ENCODE measurements at regions not wholly inside any gene's neighbourhood (a gene's known extent, or its start where the extent isn't known, plus 50 kb on each side); places are given as distances from the start of the nearest gene placed in this dataset.
"Not testable (repeated sequence)": the region's sequence is repeated elsewhere in the genome, so short reads cannot be mapped to it uniquely, and the experiment has no call there.

DNA sequence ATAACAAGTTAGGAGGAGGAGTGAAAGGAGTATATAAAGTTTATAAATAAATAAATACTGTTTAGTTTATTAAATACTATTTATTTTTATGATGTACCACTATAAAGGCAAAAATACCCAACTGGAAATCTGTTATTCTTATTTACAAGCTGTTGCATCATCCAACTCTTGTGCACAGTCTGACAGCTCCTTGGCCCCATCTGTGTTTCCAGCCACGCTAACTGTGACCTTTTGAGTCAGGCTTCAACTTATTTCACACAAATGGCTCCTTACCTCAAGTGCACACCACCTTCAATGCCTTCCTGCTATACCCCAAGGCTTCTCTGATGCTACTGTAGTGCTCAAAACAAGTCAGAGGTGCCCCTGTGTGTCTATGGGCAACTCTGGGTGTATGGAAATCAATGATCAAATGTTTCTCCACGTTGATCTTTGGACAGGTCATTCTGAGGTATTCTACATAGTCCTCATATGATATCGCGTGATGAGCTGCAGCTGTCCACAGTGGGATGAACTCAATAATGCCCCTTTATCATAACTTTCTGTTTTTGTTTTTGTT, 303.2 kb upstream of the GRAMD2B start:
- Histone ChIP-seq H3K27me3 (ENCODE audit: control insufficient read depth, insufficient read depth, low read length) (no peaks in the 10 kb centered on the region), H3K27ac (ENCODE audit: low read length) (no peak overlapping the region), H3K36me3 (ENCODE audit: control insufficient read depth, insufficient read depth, low read length) (no peaks in the 10 kb centered on the region), H3K9me3 (replicated peaks; ENCODE audit: control insufficient read depth, low read depth, low read length) (no peaks in the 10 kb centered on the region), H3K4me3 (ENCODE audit: low read length) (no peak overlapping the region), H3K4me1 (ENCODE audit: control insufficient read depth, insufficient read depth, low read length) (no peaks in the 10 kb centered on the region)
- no peak for DNase-seq
- WGBS (ENCODE audit: insufficient coverage), result 95% methylated on average over 2 of the region's 4 CpGs

DNA sequence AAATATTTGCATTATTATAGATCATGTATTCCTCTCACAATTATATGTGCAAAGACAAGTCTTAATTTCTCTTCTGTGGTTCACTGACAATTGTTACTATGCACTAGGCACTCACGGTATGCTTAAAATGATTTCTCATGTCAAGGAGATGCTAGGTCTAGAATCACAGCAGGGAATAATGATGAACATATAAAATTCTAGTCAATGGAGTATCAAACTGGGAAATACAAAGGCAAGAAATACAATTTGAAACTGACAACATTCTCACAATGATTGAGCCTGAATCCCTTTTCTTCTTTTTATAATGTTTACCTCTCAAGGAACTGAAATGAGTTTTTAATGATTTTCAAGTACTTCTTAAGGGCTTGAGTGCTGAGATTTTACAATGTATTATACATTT, 302.3 kb upstream of the GRAMD2B start:
- no peaks in the 10 kb centered on the region for H3K27me3 ChIP-seq (ENCODE audit: control insufficient read depth, insufficient read depth, low read length)
- no peak overlapping the region for H3K4me3 ChIP-seq (ENCODE audit: low read length)
- H3K9me3 ChIP-seq (replicated peaks; ENCODE audit: control insufficient read depth, low read depth, low read length), result no peaks in the 10 kb centered on the region
- H3K4me1 ChIP-seq (ENCODE audit: control insufficient read depth, insufficient read depth, low read length), result no peaks in the 10 kb centered on the region
- no CpG with 5 or more reads among the region's 1 CpG for WGBS (ENCODE audit: insufficient coverage)
- no peaks in the 10 kb centered on the region for H3K36me3 ChIP-seq (ENCODE audit: control insufficient read depth, insufficient read depth, low read length)
- DNase-seq, result no peak
- H3K27ac ChIP-seq (ENCODE audit: low read length), result no peak overlapping the region

DNA sequence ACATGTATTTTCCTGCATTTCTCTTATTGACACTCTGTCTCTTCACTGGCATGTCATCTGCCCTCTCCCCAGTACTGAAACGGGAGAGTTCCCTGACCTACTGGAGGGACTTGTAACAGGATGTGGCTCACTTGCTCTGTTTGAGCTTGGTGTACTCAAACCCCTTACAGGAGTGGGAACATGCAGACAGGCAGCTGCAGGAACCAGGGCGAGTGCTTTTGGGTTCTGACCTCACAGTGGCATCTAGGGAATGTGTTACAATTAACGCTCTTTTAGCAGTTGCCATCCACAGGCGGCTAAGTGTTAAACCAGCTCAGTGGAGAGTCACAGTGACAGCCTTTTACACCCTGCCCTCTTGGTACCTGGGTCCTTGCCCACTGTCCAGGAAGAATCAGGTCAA, 300.3 kb upstream of the GRAMD2B start:
- Histone ChIP-seq H3K36me3 (ENCODE audit: control insufficient read depth, insufficient read depth, low read length) (no peaks in the 10 kb centered on the region), H3K4me3 (ENCODE audit: low read length) (no peak overlapping the region), H3K27ac (ENCODE audit: low read length) (no peak overlapping the region), H3K27me3 (ENCODE audit: control insufficient read depth, insufficient read depth, low read length) (no peaks in the 10 kb centered on the region), H3K9me3 (replicated peaks; ENCODE audit: control insufficient read depth, low read depth, low read length) (no peaks in the 10 kb centered on the region), H3K4me1 (ENCODE audit: control insufficient read depth, insufficient read depth, low read length) (no peaks in the 10 kb centered on the region)
- 86% methylated on average over 3 of the region's 4 CpGs for WGBS (ENCODE audit: insufficient coverage)
- DNase-seq, result peak; percentile 18

DNA sequence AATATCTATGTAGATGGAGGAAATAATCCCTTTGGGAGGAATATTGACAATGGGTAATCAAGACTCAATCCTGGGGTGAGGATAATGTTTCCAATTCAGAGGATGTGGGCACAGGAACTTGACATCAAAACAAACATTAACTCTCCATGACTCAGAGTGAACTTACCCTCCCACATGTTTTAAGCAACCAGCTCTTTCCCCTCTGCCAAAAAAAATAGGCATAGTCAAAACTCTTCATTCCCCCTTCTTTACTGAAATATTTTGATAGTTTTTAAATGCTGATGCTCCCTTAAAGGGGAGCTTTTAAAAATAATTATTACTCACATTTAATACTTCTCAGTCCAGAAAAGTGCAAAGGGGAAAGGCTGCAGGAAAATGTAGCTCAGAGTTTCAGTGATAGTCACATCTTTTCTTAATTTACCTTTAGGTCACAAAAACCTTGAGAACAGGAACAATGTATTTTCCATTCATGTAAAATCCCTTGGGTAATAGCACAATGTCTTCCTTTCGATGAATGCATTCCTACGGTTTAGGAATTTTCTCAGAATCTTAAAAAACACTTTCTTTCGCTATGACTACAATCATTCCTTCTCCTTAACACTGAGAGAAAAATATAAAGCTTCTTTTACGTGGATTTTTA, 298.4 kb upstream of the GRAMD2B start:
- H3K27ac ChIP-seq (ENCODE audit: low read length), result no peak overlapping the region
- no peaks in the 10 kb centered on the region for H3K27me3 ChIP-seq (ENCODE audit: control insufficient read depth, insufficient read depth, low read length)
- H3K4me3 ChIP-seq (ENCODE audit: low read length), result no peak overlapping the region
- whole genome bisulfite sequencing (ENCODE audit: insufficient coverage), result no CpG with 5 or more reads among the region's 4 CpGs
- no peaks in the 10 kb centered on the region for H3K36me3 ChIP-seq (ENCODE audit: control insufficient read depth, insufficient read depth, low read length)
- DNase-seq, result peak; percentile 30
- H3K4me1 ChIP-seq (ENCODE audit: control insufficient read depth, insufficient read depth, low read length), result no peaks in the 10 kb centered on the region
- H3K9me3 ChIP-seq (replicated peaks; ENCODE audit: control insufficient read depth, low read depth, low read length), result no peaks in the 10 kb centered on the region

GRCh38 chr5:126125407-126125806, 297.8 kb upstream of the GRAMD2B start:
- no peaks in the 10 kb centered on the region for H3K4me1 ChIP-seq (ENCODE audit: control insufficient read depth, insufficient read depth, low read length)
- H3K36me3 ChIP-seq (ENCODE audit: control insufficient read depth, insufficient read depth, low read length), result no peaks in the 10 kb centered on the region
- no peak for DNase-seq
- no peaks in the 10 kb centered on the region for H3K9me3 ChIP-seq (replicated peaks; ENCODE audit: control insufficient read depth, low read depth, low read length)
- H3K27ac ChIP-seq (ENCODE audit: low read length), result no peak overlapping the region
- no peak overlapping the region for H3K4me3 ChIP-seq (ENCODE audit: low read length)
- WGBS (ENCODE audit: insufficient coverage), result no CpG with 5 or more reads among the region's 2 CpGs
- H3K27me3 ChIP-seq (ENCODE audit: control insufficient read depth, insufficient read depth, low read length), result no peaks in the 10 kb centered on the region

DNA sequence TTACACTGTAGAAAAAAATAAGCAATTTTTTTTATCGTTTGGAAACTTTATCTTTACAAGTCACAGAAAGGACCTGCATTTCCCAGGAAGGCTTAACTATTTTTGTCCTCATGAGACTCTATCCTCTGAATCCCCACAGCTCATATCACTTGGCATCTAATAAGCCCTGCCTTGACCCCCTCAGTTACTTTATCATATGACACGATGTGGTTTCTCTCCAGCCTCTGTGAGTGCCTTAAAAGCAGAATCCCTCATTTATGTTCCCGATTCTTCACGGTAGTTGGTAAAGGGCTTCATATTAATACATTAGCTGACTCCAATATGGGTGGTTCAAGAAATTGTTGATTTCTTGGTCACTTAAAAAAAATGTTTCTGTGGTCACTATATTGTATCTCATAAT, 296.6 kb upstream of the GRAMD2B start:
- Histone ChIP-seq H3K36me3 (ENCODE audit: control insufficient read depth, insufficient read depth, low read length) (no peaks in the 10 kb centered on the region), H3K9me3 (replicated peaks; ENCODE audit: control insufficient read depth, low read depth, low read length) (no peaks in the 10 kb centered on the region), H3K4me1 (ENCODE audit: control insufficient read depth, insufficient read depth, low read length) (no peaks in the 10 kb centered on the region), H3K27ac (ENCODE audit: low read length) (no peak overlapping the region), H3K27me3 (ENCODE audit: control insufficient read depth, insufficient read depth, low read length) (no peaks in the 10 kb centered on the region), H3K4me3 (ENCODE audit: low read length) (no peak overlapping the region)
- 60% methylated on average over 1 of the region's 4 CpGs for WGBS (ENCODE audit: insufficient coverage)
- no peak for DNase-seq

DNA sequence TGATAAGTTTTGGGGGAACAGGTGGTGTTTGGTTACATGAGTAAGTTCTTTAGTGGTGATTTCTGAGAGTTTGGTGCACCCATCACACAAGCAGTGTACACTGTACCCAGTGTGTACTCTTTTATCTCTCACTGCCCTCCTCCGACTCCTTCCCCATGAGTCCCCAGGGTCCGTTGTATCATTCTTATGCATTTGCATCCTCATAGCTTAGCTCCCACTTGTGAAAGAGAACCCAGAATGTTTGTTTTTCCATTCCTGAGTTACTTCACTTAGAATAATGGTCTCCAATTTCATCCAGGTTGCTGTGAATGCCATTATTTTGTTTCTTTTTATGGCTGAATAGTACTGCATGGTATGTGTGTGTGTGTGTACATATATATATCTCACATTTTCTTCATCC, 295.8 kb upstream of the GRAMD2B start:
- WGBS (ENCODE audit: insufficient coverage), result 80% methylated on average over 2 of the region's 2 CpGs
- H3K9me3 ChIP-seq (replicated peaks; ENCODE audit: control insufficient read depth, low read depth, low read length); H3K27me3 ChIP-seq (ENCODE audit: control insufficient read depth, insufficient read depth, low read length); DNase-seq; H3K36me3 ChIP-seq (ENCODE audit: control insufficient read depth, insufficient read depth, low read length); H3K4me3 ChIP-seq (ENCODE audit: low read length); H3K4me1 ChIP-seq (ENCODE audit: control insufficient read depth, insufficient read depth, low read length); H3K27ac ChIP-seq (ENCODE audit: low read length): not testable (repeated sequence)

GRCh38 chr5:126129431-126129830, 293.8 kb upstream of the GRAMD2B start:
- Histone ChIP-seq H3K27ac (ENCODE audit: low read length) (no peak overlapping the region), H3K4me3 (ENCODE audit: low read length) (no peak overlapping the region), H3K27me3 (ENCODE audit: control insufficient read depth, insufficient read depth, low read length) (no peaks in the 10 kb centered on the region), H3K36me3 (ENCODE audit: control insufficient read depth, insufficient read depth, low read length) (no peaks in the 10 kb centered on the region), H3K4me1 (ENCODE audit: control insufficient read depth, insufficient read depth, low read length) (no peaks in the 10 kb centered on the region), H3K9me3 (replicated peaks; ENCODE audit: control insufficient read depth, low read depth, low read length) (no peaks in the 10 kb centered on the region)
- 83% methylated on average over 1 of the region's 2 CpGs for WGBS (ENCODE audit: insufficient coverage)
- DNase-seq, result no peak

GRCh38 chr5:126133424-126133823, 289.8 kb upstream of the GRAMD2B start:
- WGBS (ENCODE audit: insufficient coverage), result no CpG with 5 or more reads among the region's 1 CpG
- Histone ChIP-seq H3K9me3 (replicated peaks; ENCODE audit: control insufficient read depth, low read depth, low read length) (no peaks in the 10 kb centered on the region), H3K27me3 (ENCODE audit: control insufficient read depth, insufficient read depth, low read length) (no peaks in the 10 kb centered on the region), H3K4me3 (ENCODE audit: low read length) (no peak overlapping the region), H3K4me1 (ENCODE audit: control insufficient read depth, insufficient read depth, low read length) (peaks cover under 1% of the 10 kb centered on the region), H3K36me3 (ENCODE audit: control insufficient read depth, insufficient read depth, low read length) (no peaks in the 10 kb centered on the region), H3K27ac (ENCODE audit: low read length) (no peak overlapping the region)
- DNase-seq, result no peak

DNA sequence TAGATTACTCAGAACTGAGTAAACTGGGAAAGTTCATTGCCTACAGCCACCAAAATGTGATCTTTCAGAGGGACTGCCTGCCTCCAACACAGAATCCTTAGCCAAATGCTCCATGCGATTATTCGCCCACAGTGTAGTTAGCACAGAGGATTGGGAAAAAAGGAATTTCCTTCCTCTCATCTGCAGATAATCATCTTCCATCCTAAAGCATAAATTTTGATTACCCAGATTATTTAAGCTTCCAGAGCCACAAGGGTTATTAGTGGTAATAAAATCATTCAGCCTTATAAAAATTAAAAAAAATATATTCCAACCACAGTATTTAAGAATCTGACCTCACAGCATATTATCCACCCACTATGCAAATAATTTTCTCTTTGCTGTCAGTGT, 285.3 kb upstream of the GRAMD2B start:
- Histone ChIP-seq H3K9me3 (replicated peaks; ENCODE audit: control insufficient read depth, low read depth, low read length) (no peaks in the 10 kb centered on the region), H3K36me3 (ENCODE audit: control insufficient read depth, insufficient read depth, low read length) (no peaks in the 10 kb centered on the region), H3K27ac (ENCODE audit: low read length) (peak overlapping the region; percentile 70), H3K4me1 (ENCODE audit: control insufficient read depth, insufficient read depth, low read length) (peaks cover 4% of the 10 kb centered on the region), H3K4me3 (ENCODE audit: low read length) (no peak overlapping the region), H3K27me3 (ENCODE audit: control insufficient read depth, insufficient read depth, low read length) (no peaks in the 10 kb centered on the region)
- DNase-seq, result peak; percentile 74
- WGBS (ENCODE audit: insufficient coverage), result no CpG with 5 or more reads among the region's 2 CpGs
